HG02938 (cell line): ENCODE measurements at regions not wholly inside any gene's neighbourhood (a gene's known extent, or its start where the extent isn't known, plus 50 kb on each side); places are given as distances from the start of the nearest gene placed in this dataset.
"Not testable (repeated sequence)": the region's sequence is repeated elsewhere in the genome, so short reads cannot be mapped to it uniquely, and the experiment has no call there.

Experiments used
- ATAC-seq: cut with Tn5 transposase; IDR thresholded peaks from one replicate; pipeline ENCODE4 v1.9.1; 2021; ENCODE audit warnings: mild to moderate bottlenecking, moderate library complexity; ENCODE audit not compliant: unreplicated experiment

DNA sequence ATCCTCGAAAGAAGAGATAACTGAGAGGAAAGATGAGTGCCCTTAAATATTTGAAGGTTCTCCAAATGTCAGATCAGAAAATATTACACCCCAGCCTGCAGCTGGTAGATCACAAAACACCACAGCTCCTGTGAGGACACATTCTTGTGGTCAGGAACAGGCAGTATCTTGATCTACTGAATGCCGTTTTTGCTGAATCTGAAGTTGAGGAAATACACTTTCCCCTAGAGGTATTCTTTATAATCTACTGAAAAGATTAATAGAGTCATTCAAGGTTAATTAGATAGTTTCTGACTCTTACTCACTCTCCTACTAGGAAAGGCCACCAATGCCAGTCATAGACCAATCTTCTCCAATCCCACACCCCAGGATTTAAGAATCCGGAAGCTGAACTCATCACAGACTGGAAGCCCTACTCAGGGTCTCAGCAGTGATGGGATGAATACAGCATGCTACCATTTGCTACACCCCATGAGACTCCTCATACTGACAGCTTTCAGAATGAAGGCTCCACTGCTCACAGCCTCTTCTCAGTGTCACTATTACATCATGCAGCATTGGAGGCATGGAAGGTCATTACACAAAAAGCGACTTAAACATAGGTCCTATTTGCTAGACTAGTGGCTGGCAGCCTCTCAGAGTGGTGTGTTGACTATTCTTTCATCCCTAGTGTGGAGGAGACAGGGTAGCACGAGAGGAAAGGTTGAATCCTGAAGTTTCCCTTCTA, 143.9 kb upstream of the SLC1A3 start:
- no peak for ATAC-seq

DNA sequence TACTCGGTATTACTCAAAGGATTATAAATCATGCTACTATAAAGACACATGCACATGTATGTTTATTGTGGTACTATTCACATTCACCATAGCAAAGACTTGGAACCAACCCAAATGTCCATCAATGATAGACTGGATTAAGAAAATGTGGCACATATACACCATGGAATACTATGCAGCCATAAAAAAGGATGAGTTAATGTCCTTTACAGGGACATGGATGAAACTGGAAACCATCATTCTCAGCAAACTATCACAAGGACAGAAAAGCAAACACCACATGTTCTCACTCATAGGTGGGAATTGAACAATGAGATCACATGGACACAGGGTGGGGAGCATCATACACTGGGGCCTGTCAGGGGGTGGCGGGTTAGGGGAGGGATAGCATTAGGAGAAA, 130.5 kb upstream of the SLC1A3 start:
- not testable (repeated sequence) for ATAC-seq

DNA sequence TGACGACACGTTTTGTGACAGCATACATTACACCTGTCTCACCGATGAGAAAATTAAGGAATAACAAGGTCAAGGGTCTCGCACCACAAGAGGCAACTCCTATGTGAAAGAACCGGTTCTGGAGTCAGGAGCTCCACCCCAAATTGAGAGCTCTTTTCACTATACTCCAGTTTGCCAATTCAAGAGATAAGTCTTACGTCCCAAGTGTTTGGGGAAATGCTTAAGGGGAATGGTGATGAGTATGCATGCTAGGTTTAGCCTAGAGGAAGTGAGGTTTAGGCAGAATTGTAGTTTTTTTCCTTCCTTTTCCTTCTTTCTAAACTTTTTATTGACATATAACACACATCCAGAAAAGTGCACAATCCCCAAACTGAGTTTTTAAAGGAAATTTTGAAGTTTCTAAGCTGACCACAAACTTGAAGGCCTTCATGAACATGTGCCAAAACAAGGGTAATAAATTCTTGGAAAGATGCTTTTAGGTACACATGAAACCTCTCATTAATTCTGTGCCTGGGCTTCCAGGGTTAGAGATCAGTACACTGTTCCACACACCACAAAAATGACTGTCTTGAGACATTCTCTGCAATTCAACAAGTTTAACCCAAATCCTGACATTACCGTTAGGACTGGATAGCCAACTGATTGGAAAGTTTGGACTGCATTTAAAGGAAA, 127.6 kb upstream of the SLC1A3 start:
- no peak for ATAC-seq

DNA sequence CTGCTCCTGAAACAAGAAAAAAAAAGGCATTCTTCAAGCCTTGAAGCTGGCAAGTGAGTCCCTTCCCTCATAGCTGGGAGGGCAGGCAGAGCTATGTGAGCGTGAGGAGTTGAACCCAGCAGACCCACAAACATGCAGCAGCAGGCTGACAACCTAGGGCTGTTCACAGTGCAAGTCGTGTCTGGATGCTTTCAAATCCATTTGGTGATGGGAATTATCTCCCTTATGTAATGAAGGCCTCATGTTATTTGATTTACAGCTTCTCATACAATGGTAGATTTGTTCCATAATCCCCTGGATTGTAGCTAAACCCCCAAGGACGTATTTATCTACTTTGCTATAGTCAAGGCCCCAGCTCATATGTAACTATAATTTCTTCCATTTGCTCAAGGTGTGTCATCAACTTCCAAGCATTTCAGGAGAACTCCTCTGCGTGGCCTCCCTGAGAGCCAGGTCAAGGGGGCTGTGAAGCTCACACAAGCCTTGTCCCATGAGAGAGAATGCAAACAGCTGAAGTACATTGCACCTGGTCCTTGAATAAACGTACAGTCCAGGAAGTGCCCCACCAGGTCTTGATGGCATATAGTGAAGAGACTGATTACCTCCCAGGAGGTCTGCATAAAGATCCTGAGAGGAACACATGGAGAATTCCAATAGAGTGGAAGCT, 124.8 kb upstream of the SLC1A3 start:
- ATAC-seq = no peak

DNA sequence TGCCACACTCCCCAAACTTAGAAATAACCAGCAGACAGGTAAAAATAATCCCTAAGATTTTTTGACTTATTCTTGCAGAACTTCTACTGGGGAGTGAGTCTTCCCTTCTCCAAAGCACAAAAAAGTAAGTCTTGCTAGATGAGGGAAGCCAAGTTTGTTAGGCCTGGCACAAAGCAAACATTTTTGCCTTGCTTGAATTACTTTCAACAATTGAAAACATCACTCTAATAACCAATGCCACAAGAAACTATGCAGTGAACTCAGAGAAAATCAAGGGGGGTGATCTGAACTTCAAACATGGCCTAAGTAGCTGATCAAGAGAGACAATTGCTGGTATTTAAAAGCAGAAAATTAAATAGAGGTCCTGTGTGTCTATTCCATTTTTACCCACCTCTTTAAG, 123.6 kb upstream of the SLC1A3 start:
- no peak for ATAC-seq

DNA sequence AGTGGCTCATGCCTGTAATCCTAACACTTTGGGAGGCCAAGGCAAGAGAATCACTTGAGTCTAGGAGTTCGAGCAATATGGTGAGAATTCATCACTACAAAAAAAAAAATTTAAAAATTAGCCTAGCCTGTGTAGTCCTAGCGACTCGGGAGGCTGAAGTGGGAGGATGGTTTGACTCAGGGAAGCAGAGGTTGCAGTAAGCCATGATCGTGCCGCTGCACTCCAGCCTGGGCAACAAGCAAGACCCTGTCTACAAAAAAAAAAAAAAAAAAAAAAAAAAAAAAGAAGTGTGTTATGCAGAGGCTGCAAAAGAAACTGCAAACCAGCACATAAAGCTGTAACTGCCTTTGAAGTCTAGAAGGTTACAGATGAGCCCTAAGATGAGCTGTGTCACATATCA, 116.9 kb upstream of the SLC1A3 start:
- no peak for ATAC-seq

DNA sequence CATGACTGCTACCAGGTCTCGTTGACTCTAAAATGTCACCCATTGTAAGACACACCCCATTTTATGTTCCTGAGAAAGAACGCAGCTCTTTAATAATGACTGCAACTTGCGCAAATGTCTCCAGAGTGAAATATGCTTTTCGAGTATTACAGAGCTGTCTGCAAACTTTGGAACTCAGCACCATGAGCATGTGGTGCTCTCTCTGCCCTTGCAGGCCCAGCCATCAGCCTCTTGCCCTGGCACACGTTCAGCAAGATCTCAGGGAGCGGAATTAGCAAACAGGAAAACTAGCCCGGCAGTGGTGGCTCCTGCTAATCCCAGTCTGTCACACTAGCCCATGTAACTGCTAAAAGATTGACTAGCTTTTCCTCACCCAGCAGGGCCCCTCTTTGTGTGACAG, 114.5 kb upstream of the SLC1A3 start:
- no peak for ATAC-seq

DNA sequence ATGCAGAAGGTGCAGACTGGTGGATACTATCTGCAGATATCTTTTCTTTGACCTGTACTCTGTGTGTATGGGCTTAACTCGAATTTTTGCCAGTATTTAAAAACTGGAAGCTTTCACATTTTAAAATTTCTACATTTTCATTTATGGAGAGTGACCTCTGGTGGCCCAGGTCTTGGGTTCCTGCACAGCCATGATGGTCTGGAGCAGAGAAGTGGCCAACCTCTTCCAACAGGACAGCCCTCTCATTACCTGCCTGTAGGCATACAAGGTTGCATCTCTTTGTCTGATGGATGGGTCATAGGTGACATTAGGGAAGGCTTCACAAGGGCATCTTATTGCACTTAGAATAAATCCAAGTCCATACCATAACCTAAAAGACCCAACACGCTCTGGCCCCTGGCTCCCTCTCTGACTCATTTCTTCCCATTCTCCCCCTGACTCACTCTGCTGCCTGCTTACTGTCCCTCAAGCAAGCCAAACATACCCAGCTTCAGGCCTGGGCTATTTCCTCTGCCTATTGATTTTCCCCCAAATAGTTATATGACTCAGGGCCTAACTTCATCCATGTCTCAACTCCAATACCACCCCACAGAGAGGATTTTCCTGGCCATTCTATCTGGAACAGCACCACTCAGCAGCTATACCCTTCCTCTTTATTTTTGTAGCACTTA, 113.3 kb upstream of the SLC1A3 start:
- no peak for ATAC-seq

DNA sequence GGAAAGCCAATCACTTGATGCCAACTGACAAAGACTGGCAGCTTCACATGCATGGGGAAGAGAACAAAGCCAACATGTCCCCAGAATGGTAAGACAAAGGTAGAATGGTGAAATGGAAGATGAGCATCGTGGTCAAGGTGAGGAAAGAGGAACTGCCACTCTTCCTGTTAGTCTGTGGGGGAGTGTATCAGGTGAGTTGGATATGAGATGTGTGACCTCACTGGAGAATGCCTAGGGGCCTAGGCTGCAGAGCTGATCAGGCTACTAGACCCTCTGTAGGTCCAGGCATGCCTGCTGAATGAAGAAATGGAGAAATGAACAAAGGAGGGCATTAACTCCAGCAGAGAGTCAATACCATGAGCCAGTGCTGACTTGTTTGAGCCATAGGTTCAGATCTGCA, 112.4 kb upstream of the SLC1A3 start:
- ATAC-seq = no peak

DNA sequence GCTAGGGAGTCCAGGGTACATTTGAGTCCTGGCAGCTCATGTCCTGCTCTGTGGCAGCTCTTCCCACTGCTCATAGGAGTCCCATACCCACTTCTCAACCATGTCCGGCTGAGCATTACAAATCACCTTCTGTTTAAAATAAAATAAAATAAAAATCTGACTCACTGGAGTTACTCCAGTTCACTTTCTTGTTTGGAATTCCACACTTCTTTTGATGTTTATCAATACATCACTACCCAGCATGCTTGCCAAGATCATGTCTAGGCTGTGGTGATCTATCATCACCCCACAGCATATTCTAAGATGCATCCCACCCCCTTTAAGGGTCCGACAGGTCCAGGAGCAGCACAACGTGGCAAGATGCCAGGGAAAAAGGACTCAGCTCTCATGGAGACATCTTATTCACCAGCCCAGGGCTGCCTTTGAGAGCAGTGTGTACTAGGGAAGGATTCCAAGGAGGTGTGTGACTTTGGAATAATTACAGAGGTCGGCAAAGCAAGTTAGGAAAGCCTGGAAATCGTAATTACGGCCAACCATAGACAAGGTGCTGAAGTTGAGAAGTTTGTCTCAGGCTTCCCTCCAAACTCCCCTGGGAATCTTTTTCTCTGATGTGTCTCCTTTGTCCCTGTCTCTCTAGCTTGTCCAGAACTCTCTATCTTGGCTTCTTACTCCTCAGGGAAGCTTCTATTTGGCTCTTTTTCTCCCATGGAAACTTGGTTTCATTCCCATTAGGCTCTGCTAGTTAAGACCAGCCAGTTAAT, 111.4 kb upstream of the SLC1A3 start:
- no peak for ATAC-seq

DNA sequence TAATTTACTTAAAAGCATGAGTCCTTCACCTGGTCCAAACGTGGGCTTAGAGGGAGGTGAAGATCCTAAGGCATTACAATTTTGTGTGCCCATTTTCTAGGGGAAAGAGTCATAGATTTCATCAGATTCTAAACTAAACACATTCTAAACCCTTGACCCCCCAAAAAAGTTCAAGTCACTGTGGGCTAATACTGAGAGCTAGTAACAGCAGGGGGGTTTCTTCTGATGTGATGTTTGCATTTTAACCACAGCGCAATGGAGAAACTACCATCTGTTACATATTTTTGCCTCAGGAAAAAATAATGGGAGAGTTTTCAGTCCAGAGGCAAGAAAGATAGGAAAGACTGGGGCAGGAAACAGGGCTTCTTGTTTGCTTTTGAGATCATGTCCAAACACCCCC, 110.8 kb upstream of the SLC1A3 start:
- ATAC-seq = no peak

DNA sequence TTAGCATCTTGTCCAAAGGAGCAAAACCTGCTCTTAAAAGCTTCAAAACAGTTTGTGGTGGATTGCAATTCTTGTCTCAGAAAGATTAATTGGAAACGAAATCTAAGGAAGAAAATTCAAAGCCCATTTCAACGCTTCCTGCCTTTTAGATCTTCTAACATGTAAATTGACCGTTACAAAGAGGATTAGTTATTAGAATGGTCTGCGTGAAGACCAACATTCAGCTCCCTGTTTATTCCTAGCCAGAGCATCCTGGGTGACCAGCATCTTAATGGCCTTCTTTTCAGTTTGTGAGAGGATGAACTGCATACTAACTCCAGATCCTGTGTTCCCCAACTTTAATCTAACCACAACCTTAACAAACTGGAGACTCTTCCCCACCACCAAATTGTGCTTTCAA, 109.9 kb upstream of the SLC1A3 start:
- no peak for ATAC-seq

DNA sequence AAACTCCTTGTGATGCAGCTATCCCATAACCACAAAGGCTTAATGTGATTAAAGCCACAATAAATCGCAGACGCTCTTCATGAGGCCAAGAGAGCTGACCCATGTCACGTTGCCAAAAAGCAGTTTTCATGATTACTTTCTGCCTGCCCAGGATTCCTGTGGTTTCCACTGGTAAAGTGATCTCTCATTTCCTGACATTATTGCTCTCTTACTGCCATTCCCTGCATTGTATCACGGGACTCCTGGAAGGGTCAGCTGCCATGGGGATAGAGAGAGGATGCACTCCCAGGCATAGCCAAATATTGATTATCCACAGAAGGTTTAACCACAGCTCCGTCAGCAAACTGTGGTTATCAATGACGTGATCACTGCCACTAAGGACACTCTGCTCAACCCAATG, 103.8 kb upstream of the SLC1A3 start:
- no peak for ATAC-seq

DNA sequence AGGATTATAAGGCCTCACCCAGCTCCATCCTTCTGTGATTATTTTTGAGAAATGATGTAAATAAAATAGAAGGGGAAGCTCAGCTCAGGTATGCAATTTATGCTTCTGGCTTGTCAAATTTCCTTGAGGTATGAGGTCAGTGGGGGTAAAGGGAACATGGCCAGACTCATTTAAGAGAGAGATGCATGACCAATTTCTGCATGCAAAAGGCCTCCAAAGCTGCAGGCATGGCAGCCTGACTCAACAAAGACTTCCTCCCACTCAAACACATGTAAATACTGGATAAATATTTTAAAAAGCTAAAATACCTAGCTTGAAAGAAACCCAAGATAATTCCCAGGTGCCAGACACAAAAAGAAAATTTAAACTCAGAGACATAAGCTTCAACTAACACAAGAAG, 101.4 kb upstream of the SLC1A3 start:
- ATAC-seq = no peak

DNA sequence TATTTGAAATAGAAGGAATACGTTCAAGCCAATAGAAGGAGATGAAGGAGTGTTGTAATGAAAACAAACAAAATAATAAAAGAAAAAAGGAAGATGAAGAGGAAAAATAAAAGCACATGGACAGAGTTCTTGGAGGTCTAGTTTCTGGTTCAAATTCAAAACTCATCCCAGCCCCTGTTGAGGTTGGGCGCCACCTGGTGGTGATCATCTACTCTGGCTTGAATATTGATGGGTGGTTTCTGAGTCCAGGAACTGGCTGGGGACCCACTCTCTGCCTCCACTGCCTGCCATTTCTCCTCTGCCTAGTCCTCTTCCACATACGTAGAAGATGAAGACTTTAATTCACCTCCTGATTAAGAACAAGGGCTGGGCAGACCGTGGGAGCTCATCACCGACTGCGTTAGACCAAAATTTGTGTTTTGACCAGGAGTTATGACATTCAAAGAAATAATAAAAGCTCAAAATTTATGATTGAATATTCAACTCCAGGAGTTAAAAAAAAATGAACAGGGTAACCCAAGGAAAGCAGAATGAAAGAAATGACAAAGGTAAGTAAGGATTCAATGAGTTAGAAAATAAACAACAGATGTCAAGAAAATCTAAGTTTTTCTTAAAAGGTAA, 99.0 kb upstream of the SLC1A3 start:
- peak; percentile 61 for ATAC-seq

DNA sequence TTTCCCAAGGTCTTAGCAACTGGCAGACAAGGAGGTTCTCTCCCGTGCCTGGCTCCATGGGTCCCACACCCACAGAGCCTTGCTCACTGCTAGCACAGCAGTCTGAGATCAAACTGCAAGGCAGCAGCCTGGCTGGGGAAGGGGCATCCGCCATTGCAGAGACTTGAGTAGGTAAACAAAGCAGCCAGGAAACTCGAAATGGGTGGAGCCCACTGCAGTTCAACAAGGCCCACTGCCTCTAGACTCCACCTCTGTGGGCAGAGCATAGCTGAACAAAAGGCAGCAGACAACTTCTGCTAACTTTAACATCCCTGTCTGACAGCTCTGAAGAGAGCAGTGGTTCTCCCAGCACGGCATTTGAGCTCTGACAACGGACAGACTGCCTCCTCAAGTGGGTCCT, 98.1 kb upstream of the SLC1A3 start:
- ATAC-seq = not testable (repeated sequence)

DNA sequence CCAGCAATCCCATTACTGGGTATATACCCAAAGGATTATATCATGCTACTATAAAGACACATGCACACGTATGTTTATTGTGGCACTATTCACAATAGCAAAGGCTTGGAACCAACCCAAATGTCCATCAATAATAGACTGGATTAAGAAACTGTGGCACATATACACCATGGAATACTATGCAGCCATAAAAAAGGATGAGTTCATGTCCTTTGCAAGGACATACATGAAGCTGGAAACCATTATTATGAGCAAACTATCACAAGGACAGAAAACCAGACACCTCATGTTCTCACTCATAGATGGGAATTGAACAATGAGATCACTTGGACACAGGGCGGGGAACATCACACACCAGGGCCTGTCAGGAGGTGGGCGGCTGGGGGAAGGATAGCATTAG, 92.8 kb upstream of the SLC1A3 start:
- ATAC-seq = not testable (repeated sequence)

DNA sequence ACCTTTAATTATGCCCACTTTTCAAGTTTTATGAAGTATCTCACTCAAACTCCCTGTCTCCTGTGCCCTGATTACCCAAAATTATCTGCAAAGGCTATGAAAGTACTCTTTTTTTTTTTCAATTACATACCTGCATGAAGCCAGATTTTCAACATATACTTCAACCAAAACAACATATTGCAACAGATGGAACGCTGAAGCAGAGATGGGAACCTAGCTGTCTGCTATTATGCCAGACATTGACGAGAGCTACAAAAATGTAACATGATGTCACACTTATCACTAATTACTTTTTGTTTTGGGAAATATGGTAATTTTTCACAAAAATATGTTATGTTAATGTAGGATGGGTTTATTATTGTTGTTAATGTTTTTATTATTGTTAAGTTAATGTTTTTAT, 86.5 kb upstream of the SLC1A3 start:
- ATAC-seq = no peak

DNA sequence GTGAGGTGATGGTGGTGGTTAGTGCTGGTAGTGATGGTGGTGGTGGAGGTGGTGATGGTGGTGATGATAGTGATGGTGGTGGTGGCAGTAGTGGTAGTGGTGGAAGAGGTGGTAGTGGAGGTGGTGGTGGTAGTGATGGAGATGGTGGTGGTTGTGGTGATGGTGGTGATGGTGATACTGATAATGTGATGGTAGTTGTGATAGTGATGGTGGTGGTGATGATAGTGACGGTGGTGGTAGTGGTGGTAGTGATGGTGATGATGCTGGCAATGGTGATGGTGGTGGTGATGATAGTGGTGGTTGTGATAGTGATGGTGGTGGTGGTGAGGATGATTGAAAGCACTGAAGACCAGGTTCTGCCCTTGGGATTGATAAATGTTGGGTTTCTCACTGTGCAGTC, 85.2 kb upstream of the SLC1A3 start:
- no peak for ATAC-seq
